ENCODE measurements at regions not wholly inside any gene's neighbourhood (a gene's known extent, or its start where the extent isn't known, plus 50 kb on each side); places are given as distances from the start of the nearest gene placed in this dataset.

GRCh38 chr17:71703701-71704100, 417.1 kb upstream of the SOX9 start:
- Histone ChIP-seq H2AK9ac (replicated peaks; ENCODE audit: low read depth, low read length, poor library complexity) (no peak overlapping the region), H3K23ac (ENCODE audit: low read depth, low read length) (no peak overlapping the region), H3K9ac (ENCODE audit: low read depth, low read length) (no peak overlapping the region), H4K20me1 (ENCODE audit: insufficient read depth, low read length) (no peaks in the 10 kb centered on the region), H3K4me2 (ENCODE audit: low read depth, low read length) (no peak overlapping the region), H3K56ac (ENCODE audit: extremely low read depth, insufficient read depth, low read length) (no peak overlapping the region), H3K27me3 (ENCODE audit: control insufficient read depth, insufficient read depth, low read length) (no peaks in the 10 kb centered on the region), H3K36me3 (ENCODE audit: control insufficient read depth, insufficient read depth, low read length) (no peaks in the 10 kb centered on the region), H3K9me3 (ENCODE audit: control insufficient read depth, insufficient read depth, low read length) (no peaks in the 10 kb centered on the region), H3K4me1 (ENCODE audit: control insufficient read depth, insufficient read depth, low read length) (no peaks in the 10 kb centered on the region), H4K8ac (ENCODE audit: low read depth in 2 of 2, low read length in 2 of 2) (no peak overlapping the region), H3K9me1 (ENCODE audit: insufficient read depth, low read length) (no peaks in the 10 kb centered on the region; the same call in 1 of the 2 replicates), H3K14ac (replicated peaks; ENCODE audit: low read depth, low read length) (no peak overlapping the region), H2BK15ac (ENCODE audit: low read depth, low read length) (no peak overlapping the region), H2BK20ac (ENCODE audit: low read depth, low read length) (no peak overlapping the region), H2AK5ac (ENCODE audit: low read depth, low read length) (no peak overlapping the region), H2AFZ (replicated peaks; ENCODE audit: low read length, poor library complexity) (no peak overlapping the region), H3K79me1 (ENCODE audit: low read depth in 1 of 2, low read length in 2 of 2) (no peaks in the 10 kb centered on the region), H2BK5ac (ENCODE audit: low read depth, low read length, poor library complexity, severe bottlenecking) (no peak overlapping the region), H3K4ac (ENCODE audit: low read depth, low read length) (no peak overlapping the region), H4K91ac (ENCODE audit: insufficient read depth, low read depth, low read length) (no peak overlapping the region), H3K18ac (ENCODE audit: low read depth, low read length) (no peak overlapping the region), H2BK120ac (ENCODE audit: low read depth, low read length) (no peak overlapping the region), H3K27ac (ENCODE audit: insufficient read depth, low read length) (no peak overlapping the region), H3K4me3 (ENCODE audit: insufficient read depth, low read depth, low read length) (no peak overlapping the region), H4K5ac (ENCODE audit: low read depth, low read length) (no peak overlapping the region)
- ChIA-PET CTCF (no interaction called here), POLR2A (ENCODE audit: unreplicated experiment) (no interaction called here)
- DNase-seq (no peak), ATAC-seq (ENCODE audit: low read depth) (no peak)
- intact Hi-C loops (cut with micrococcal nuclease) = no loop called here
- dilution Hi-C loops (cut with HindIII; ENCODE audit: low sequenced_read_pairs, unreplicated experiment) = no loop called here
- in situ Hi-C loops (cut with MboI; ENCODE audit: low sequenced_read_pairs) = no loop called here
- TF ChIP-seq BHLHE40 (IDR thresholded peaks at IDR 0.05; ENCODE audit: low read depth, low read length) = no peak
- no peak for TF ChIP-seq MXI1 (IDR thresholded peaks at IDR 0.05; ENCODE audit: borderline replicate concordance, low read depth, low read length)
- TF ChIP-seq MAZ (IDR thresholded peaks at IDR 0.05; ENCODE audit: borderline replicate concordance, low read depth, low read length) = no peak
- TF ChIP-seq CTCF (conservative IDR thresholded peaks at IDR 0.05; ENCODE audit: low read depth, low read length) = no peak
- no peak for TF ChIP-seq RFX5 (IDR thresholded peaks at IDR 0.05; ENCODE audit: low read depth, low read length)
- no peak for TF ChIP-seq SMC3 (IDR thresholded peaks at IDR 0.05; ENCODE audit: low read depth, low read length)
- no peak for TF ChIP-seq RAD21 (IDR thresholded peaks at IDR 0.05; ENCODE audit: low read length)
- no peak for TF ChIP-seq FOS (IDR thresholded peaks at IDR 0.05; ENCODE audit: low read depth, low read length)
- TF ChIP-seq MAFK (IDR thresholded peaks at IDR 0.05; ENCODE audit: low read depth, low read length) = no peak
- TF ChIP-seq ELK1 (IDR thresholded peaks at IDR 0.05; ENCODE audit: borderline replicate concordance, low read depth, low read length) = no peak
- no peak for TF ChIP-seq NFE2L2 (IDR thresholded peaks at IDR 0.05; ENCODE audit: low read depth, low read length)
- no peak for TF ChIP-seq RCOR1 (IDR thresholded peaks at IDR 0.05; ENCODE audit: insufficient replicate concordance, low read length)
- no peak for TF ChIP-seq USF2 (IDR thresholded peaks at IDR 0.05; ENCODE audit: low read depth, low read length)
- TF ChIP-seq CEBPB (IDR thresholded peaks at IDR 0.05; ENCODE audit: low read depth, low read length) = no peak
- TF ChIP-seq CHD1 (IDR thresholded peaks at IDR 0.05; ENCODE audit: low read depth, low read length) = no peak
- TF ChIP-seq POLR2A (IDR thresholded peaks at IDR 0.05; ENCODE audit: low read depth, low read length) = no peak
- 67% methylated on average over 1 of the region's 2 CpGs; no CpG with 5 or more reads in 1 of the 2 experiments for WGBS, 2 experiments (ENCODE audit: extremely low coverage in 2 of 2, insufficient read length in 1 of 2)
- BruUV-seq (replicated peaks) = no TSS peak

Measured in IMR-90 (cell line).